ENCODE measurements at regions not wholly inside any gene's neighbourhood (a gene's known extent, or its start where the extent isn't known, plus 50 kb on each side); places are given as distances from the start of the nearest gene placed in this dataset.
A peak's percentile ranks its signal among the peaks of the same experiment; 100 is the strongest.
"Not testable (repeated sequence)": the region's sequence is repeated elsewhere in the genome, so short reads cannot be mapped to it uniquely, and the experiment has no call there.

DNA sequence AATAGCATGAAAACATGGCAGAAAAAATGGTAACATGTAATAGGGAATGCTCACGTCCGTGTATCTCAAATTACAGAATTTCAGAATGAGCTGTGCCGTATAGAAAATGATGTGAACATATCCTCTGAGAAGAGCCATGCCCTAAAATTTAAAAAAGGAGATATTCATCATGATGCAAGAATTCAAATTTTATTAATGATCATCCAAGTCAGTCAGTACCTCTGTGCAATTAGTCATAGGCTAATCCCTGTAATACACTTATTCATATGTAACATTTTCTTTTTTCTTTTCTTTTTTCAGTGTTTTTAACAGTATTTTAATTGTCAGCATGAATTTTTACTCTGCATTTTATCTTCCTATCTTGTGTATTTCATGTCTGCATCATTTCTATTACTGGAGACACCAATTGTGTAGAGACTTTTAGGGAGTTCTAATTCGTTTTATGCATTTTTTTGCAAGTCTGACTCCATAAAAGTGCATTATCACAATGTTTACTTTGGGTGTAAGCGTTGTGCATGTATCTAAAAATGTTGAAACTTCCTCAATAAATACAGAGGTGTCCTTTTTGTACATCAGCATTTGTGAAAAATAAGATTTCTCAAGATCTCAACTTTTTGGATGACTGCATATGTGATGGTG lies 1103.7 kb upstream of the CELF2 start:
- DNase-seq (ENCODE audit: low spot score): no peak

DNA sequence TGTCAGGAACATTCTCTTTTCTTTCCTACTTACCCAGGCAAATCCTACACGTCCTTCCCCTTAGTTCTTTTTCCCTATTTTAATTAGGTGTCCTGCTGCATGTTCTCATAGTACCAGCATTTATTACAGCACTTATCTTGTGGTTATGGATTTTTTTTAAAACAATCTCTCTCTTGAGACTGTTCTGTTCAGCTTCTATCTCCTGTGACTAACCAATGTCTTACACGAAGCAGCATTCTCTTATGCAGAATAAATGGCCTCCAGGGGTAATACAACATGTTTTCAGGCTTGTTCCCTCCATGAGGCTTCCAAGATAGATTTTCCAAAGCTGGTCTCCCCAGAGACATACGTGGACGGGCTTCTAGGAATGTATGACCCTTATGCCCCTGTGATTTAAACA lies 1096.1 kb upstream of the CELF2 start:
- no peak for DNase-seq (ENCODE audit: low spot score)

DNA sequence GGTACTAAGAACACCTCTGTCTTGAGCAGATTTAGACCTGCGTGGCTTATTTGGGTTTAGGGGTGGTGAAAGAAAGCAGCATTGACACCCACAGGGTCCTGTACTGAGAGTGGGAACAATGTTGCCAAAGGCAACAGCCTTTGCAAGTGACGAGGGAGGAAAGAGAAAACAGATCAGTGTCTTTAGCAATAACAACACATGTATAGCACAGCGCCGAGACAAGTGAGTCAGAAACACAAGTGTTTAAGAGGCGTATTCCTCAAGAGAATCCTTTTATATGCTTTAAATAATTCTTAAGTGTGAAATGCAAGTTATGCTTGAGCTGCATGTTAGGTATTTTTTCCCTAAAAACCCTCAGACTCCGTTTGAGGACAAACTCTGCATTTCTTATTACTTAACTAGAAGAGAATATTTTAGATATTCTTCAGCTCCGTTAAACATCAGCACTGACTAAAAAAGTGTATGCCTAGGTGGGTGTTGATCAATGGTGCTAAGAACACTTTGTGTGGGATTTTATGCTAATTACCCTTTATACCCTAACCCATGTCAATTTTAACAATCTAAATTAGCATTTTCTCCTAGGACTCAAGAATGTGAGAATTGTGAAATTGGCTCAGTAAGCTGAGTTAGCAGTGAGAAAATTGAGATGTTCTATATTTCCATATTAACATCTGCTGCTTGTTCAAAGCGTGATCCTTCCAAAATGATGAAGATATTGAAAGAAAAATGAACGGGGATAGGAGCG lies 1095.4 kb upstream of the CELF2 start:
- DNase-seq (ENCODE audit: low spot score): no peak

DNA sequence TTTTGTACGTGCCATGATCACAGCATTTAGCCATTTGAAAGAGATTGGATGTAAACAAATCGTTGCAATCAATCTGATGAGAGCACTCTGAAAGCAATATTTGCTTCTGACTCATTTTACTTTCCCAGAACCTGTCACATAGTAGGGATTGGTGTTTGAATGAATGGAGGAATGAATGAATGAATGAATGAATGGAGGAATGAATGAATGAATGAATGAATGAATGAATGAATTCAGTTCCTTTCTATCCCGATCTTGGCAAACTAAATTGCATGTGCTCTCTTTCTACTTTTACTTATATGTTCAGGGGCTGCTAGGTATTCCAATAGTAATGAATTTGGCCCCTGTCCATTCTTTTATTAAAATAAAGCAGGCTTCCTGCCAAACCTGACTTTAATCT lies 1091.7 kb upstream of the CELF2 start:
- DNase-seq (ENCODE audit: low spot score): no peak

DNA sequence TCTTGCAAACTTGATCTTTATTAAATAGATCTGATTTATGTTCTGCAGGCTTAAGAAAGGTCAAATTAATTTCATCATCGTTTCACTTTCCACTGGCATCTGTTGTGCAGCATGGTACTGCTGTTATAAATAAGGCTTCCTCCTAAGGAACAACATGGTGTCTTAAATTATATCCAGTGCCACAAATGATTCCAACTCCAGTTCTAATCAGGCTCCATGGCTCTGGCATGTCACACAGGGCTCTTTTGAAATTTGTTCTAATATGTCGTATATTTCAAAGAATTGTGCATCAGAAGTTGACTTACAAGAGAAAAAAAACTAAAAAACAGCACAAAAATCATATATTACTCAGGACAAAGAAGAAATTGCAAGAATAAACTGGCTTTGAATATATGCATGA lies 1090.8 kb upstream of the CELF2 start:
- DNase-seq (ENCODE audit: low spot score): no peak

DNA sequence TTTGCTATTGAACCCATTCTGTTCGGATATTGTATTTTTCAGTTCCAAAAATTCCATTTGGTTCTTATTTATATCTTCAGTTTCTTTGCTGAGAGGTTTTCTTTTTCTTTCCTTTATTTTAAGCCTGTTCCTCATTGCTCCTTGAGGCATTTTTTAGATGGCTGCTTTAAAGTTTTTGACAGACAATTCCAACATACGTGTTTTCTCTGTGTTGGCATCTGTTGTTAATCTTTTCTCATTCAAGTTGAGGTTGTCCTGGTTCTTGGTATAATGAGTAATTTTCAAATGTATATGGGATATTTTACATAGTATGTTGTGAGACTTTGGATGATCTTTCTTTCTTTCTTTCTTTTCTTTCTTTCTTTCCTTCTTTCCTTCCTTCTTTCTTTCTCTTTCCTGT lies 1078.0 kb upstream of the CELF2 start:
- DNase-seq (ENCODE audit: low spot score): no peak

DNA sequence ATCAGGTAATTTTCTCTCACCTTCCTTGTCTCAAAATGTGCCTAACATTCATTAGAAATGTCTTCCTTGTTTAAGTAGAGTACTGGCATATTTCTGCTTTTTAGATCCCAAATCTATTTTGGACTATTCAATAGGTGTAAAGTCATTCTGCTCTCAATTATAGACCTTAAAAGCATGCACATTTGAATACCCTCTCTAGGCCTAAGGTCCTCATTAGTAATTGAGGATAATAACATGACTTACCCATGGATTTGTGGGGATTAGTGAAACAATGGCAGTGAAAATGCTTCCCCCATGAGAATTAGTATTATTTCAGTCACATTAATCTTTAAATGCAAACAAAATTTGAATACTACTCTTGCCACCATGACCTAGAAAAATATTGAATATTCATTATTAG lies 1073.0 kb upstream of the CELF2 start:
- no peak for DNase-seq (ENCODE audit: low spot score)

DNA sequence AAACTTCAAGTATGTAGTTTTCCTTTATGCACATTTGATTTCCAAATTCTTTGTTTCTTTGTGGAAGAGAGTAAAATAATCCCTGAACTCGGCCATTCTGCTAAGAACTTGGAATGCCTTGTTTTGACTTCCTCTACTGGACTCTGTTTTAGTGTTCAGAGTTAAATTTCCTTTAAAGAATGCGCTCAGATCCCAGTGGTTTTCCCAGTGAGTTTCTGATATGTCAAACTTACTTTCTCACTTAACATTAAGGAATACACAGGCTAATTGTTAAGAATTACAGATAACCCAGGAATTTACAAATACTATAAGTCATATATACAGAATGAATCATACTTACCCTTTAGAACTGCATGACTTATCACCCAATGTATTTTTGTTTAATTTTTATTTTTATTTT lies 1067.6 kb upstream of the CELF2 start:
- DNase-seq (ENCODE audit: low spot score): no peak

DNA sequence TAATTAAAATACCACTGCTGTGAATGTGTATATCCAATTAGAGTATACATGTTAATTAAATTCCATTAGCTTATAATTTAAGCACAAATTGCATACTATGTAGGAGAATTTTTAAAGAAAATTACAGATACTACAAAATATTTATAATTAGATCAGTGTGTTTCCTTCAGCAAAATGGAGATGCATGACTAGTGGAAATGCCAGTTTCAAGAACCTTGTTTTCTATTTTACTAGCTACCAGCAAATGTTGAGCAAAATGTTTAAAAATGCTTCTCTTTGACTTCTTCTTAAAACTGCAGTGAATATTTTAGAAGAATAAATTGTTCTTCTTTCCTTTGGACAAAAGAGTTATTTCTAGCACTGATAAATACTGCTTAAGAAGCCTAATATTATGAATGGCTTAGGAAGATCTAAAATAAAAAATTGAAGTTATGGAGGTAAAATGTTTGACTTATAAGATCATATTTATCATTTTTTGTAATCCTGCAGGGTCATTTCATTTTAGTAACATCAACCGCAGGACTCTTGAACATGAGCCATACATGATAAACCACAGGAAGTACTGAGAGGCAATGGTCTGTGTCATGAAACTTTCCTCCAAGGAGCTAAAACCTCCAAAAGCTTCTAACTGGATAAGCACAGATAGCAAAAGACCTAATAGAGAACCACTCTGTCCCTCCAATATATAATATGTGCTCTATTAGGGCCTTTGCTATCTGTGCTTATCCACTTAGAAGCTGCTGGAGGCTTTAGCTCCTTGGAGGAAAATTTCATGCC lies 1066.0 kb upstream of the CELF2 start:
- no peak for DNase-seq (ENCODE audit: low spot score)

DNA sequence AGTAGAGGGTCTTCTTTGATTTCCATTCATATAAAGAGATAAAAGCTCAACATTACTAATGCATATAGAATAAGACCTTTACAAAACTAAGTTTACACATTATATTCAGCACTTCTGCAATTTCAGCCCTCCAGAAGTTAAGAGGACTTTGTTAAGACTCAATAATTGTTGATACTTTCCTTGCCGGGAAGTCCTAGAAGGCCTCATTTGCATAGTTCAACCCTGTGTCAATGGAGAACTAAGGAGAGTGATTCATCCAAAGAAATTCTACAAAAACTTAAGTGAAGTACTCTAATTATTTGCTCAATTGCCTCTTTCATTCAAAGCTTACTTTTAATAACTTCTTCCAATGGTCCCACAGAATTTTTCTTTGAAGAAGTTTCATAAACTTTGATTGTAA lies 1060.3 kb upstream of the CELF2 start:
- DNase-seq (ENCODE audit: low spot score): no peak

DNA sequence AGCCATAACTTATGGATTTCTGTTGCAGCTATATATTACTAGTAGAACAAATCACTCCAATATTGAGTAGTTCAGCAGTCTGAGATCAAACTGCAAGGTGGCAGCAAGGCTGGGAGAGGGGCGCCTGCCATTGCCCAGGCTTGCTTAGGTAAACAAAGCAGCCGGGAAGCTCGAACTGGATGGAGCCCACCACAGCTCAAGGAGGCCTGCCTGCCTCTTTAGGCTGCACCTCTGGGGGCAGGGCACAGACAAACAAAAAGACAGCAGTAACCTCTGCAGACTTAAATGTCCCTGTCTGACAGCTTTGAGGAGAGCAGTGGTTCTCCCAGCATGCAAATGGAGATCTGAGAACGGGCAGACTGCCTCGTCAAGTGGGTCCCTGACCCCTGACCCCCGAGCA lies 1059.8 kb upstream of the CELF2 start:
- not testable (repeated sequence) for DNase-seq (ENCODE audit: low spot score)

DNA sequence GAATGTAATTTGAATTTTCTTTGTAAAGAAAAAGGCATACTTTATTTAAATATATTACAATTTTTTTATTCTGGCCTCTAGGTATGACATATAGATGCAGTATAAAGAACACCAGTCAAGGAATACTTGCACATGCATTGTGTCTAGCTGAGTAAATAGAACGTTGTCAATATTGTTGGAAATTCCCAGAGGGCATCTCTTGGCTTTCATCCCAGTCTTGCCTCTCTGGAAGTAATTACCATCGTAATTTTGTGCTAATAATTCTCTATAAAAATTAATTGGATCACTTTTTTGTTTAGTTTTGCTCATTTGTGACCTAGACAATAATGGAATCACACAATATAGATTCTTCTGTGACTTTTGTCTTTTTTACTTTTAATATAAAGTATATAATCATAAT lies 1052.3 kb upstream of the CELF2 start:
- no peak for DNase-seq (ENCODE audit: low spot score)

DNA sequence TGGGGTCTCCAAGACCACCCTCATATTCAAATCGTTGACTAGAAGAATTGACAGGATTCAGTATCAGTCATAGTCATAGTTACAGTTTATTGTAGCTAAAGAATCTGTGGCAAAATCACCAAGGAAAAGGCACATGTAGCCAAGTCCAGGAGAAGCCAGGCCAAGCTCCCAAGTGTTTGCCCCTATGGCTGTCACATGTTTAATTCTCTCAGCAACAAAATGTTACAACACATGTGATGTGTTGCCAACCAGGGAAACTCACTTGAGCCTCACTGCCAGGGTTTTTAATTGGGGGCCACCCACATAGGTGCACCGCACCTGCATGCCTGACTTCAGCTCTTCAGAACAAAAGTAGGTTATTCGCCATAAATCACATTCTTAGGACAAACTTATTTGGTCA lies 1030.9 kb upstream of the CELF2 start:
- DNase-seq (ENCODE audit: low spot score): no peak

DNA sequence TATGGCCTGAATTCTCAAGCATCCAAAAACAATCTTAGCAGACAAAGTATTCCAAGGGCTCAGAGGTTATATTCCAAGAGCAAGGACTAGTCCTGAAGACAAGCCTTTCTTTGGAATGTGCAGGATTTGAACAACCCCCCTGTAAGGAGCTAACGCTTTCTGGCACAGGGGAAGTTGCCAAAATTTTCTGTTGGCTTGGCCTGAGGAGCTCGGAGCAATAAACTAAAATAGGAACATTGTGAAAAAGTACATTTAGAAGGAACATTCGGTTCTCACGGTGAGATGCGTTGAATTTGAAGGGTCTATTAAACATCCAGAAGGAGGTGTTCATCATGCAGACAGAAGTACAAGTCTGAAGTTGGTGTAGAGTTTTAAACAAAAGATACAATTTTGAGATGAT lies 1030.5 kb upstream of the CELF2 start:
- no peak for DNase-seq (ENCODE audit: low spot score)

DNA sequence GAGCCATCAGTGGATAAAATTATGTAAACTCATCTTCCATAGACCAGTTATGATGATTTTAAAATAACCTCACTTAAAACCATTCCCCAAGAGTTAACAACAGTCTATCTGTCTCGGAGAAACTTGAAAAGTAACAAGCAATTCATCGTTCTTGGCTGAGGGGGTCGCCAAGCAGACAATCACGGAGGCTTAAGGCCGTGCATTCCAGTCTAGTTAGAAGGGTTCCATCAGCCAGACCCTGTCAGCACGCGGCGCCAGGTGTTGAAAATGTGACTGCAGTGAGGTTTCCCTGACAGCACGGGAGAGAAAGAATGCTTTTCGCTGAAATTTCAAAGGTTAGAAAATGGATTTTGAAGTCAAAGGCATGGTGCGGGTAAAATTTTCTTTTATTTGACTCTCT lies 1025.0 kb upstream of the CELF2 start:
- DNase-seq (ENCODE audit: low spot score): no peak

DNA sequence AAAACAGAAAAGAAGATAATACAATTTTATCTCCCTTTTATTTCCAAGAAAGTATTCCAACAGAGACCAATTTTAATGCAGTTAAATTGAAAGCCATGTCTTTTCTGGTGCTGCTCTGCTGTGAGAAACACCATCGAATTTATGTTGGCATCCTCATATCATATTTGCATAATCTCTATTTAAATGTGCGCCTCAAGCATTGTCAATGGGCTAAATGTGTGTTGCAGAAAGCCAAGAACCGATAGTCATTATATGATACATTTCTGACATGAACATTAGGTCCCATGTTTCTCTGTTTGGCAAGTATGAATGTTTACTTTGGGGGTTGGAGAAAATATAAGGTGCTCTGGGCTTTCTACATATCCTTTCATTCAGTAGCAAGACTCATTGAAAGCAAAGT lies 1023.5 kb upstream of the CELF2 start:
- no peak for DNase-seq (ENCODE audit: low spot score)

DNA sequence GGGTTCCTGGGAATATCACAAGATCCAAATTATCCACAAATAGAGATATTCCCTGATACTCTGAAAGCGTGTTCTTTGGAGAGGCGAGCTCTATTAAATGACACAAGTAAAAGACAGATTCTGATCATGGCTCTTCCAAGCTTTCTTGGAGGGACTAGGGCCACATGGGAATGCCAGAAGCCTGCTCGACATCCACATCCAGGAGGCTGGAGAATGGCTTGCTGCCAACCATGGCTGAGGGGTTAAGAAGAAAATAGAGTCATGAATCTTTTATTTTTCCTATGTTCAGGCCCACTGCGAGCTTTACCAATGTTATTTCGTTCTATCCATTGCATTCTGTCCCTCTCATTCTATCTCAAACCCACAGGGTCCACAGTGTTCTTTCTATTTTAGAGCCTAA lies 1018.0 kb upstream of the CELF2 start:
- no peak for DNase-seq (ENCODE audit: low spot score)

DNA sequence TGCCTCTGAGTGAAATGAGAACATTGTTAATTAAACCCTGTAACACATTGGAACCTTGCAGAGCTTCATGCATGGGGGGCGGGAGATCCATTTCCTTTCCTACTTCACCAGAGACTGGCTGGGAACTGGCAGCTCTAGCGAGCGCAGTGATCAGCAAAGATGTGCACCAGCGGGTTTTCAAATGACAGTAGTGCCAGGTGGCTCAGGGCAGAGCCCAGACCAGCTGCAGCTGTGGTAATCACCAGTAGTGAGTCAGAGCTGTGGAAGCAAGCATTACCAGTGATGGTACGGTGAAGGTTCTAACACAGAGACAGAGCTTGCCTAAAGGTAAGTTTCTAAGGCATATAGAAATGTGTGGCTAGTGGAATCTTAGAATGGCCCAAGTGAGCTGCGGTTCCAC lies 1009.7 kb upstream of the CELF2 start:
- peak; percentile 6 for DNase-seq (ENCODE audit: low spot score)

DNA sequence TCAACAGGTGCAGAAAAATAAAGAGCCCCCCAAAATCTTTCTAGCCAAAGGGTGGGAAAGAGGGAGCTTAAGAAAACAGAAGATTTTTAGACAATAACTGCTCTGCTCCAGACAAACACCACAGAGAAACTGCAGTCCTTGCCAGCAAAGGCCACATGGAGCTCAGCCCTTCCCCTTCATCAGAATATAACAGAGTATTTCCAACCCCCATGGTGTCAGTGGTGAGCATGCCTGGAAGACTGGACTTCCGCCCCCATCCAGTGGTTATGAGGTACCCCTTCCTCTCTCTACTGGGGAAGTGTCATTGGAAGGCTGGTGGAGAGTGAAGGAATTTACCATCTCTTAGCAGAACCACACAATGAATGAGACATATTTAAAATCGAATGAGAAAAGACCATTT lies 1007.3 kb upstream of the CELF2 start:
- DNase-seq (ENCODE audit: low spot score): no peak

DNA sequence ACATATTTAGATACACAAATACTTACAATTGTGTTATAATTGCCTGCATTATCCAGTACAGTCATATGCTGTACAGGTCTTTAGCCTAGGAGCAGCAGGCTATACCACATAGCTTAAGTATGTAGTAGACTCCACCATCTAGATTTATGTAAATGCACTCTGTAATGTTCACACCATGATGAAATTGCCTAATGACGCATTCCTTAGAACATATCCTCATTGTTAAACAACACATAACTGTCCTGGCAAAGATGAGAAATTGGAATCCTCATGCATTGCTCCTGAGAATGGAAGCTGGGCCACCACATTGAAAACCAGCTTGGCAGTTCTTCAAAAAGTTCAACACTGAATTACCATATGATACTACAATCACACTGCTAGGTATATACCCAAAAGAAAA lies 1002.8 kb upstream of the CELF2 start:
- no peak for DNase-seq (ENCODE audit: low spot score)

DNA sequence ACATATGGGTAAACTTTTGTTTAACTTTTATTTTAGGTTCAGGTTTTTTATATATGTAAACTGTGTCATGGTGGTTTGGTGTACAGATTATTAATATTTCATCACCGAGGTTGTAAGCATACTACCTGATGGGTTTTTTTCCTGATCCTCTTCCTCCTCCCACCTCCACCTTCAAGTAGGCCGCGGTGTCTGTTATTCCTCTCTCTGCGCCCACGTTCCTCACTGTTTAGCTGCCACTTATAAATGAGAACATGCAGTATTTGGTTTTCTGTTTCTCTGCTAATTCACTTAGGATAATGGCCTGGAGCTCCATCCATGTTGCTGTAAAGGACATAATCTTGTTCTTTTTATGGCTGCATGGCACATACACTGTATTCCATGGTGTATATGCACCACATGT lies 1000.0 kb upstream of the CELF2 start:
- no peak for DNase-seq (ENCODE audit: low spot score)

DNA sequence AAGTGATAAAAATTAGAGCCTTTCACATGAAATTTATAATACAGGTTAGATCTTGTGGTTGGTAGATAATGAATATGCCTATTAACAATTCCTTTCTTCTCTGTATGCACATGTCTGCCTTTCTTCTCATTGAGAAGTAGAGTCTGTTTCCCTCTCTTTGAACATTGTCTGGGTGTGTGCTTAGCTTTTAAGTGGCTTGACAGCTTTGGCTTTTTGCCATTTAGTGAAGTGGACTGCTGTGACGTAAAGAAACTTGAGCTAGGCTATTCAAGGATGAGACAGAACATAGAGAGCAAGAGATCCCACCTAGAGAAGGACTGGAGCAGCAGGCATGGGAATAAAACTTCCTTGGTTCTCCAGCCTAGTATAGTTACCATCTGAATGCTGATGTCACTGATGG lies 996.7 kb upstream of the CELF2 start:
- DNase-seq (ENCODE audit: low spot score): no peak

DNA sequence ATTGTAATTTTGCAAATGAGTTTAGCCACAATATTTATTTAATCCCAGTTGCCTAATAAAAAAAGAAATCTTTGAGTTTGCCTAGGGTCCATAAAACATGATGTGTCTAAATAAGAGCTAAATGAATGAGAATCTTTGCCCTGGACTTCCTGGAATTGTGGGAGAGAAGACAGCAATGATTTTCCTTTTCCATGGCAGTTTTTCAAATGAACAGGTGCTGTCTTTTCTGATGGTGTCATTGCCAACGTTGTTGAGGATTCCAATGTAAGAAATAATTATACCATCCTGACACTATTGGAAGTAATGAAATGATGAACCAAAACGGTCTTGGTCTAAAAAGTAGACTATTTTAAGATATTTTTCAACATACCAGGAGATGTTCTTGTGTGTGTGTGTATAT lies 984.7 kb upstream of the CELF2 start:
- DNase-seq (ENCODE audit: low spot score): no peak

Data from SW480 (cell line).